ENCODE measurements at regions not wholly inside any gene's neighbourhood (a gene's known extent, or its start where the extent isn't known, plus 50 kb on each side); places are given as distances from the start of the nearest gene placed in this dataset.

- H3K4me3 ChIP-seq (replicated peaks; ENCODE audit: low read depth, low read length): no peak overlapping the region
- no peak for DNase-seq (ENCODE audit: low read depth)
- no peak for TF ChIP-seq CTCF (IDR thresholded peaks at IDR 0.05; ENCODE audit: low read length, missing control alignments)
Observed at GRCh38 chr2:144096531-144096930, 423.4 kb downstream of the ZEB2 start.

- DNase-seq (ENCODE audit: low read depth): no peak
- no peak for TF ChIP-seq CTCF (IDR thresholded peaks at IDR 0.05; ENCODE audit: low read length, missing control alignments)
- H3K4me3 ChIP-seq (replicated peaks; ENCODE audit: low read depth, low read length): no peak overlapping the region
Observed at GRCh38 chr2:144094408-144095151, 425.3 kb downstream of the ZEB2 start.

- no peak for DNase-seq (ENCODE audit: low read depth)
- TF ChIP-seq CTCF (IDR thresholded peaks at IDR 0.05; ENCODE audit: low read length, missing control alignments): no peak
- H3K4me3 ChIP-seq (replicated peaks; ENCODE audit: low read depth, low read length): no peak overlapping the region
Observed at GRCh38 chr2:144091622-144092021, 428.3 kb downstream of the ZEB2 start.

- no peak overlapping the region for H3K4me3 ChIP-seq (replicated peaks; ENCODE audit: low read depth, low read length)
- DNase-seq (ENCODE audit: low read depth): no peak
- TF ChIP-seq CTCF (IDR thresholded peaks at IDR 0.05; ENCODE audit: low read length, missing control alignments): no peak
Observed at GRCh38 chr2:144088863-144089262, 431.1 kb downstream of the ZEB2 start.

GRCh38 chr2:144086965-144087364 is 433.0 kb downstream of the ZEB2 start:
- H3K4me3 ChIP-seq (replicated peaks; ENCODE audit: low read depth, low read length): no peak overlapping the region
- peak; percentile 33 for DNase-seq (ENCODE audit: low read depth)
- no peak for TF ChIP-seq CTCF (IDR thresholded peaks at IDR 0.05; ENCODE audit: low read length, missing control alignments)

GRCh38 chr2:144085016-144085415 is 434.9 kb downstream of the ZEB2 start:
- H3K4me3 ChIP-seq (replicated peaks; ENCODE audit: low read depth, low read length): no peak overlapping the region
- no peak for TF ChIP-seq CTCF (IDR thresholded peaks at IDR 0.05; ENCODE audit: low read length, missing control alignments)
- no peak for DNase-seq (ENCODE audit: low read depth)

- TF ChIP-seq CTCF (IDR thresholded peaks at IDR 0.05; ENCODE audit: low read length, missing control alignments): no peak
- DNase-seq (ENCODE audit: low read depth): peak; percentile 46
- H3K4me3 ChIP-seq (replicated peaks; ENCODE audit: low read depth, low read length): no peak overlapping the region
Observed at GRCh38 chr2:144084114-144084661, 435.7 kb downstream of the ZEB2 start.

Measured in fibroblast of pulmonary artery (primary cell).